ENCODE measurements at regions not wholly inside any gene's neighbourhood (a gene's known extent, or its start where the extent isn't known, plus 50 kb on each side); places are given as distances from the start of the nearest gene placed in this dataset.

DNA sequence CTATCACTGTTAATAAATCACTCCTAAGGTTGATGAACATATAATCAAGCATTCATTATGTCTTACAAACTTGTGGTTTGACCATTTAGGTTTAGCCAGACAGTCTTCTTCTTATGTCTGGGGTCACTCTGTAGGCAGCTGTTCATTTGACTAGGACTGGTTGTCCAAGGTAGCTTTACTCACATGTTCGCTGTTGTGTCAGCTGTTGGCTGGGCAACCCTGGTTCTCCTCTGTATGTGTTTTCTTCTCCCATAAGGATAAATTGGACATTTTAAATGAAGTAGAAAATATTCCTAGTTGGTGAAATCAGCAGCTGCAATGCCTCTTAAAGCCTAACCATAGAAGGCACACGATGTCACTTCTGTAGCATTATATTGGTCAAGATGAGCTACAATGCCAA lies 635.1 kb downstream of the EPHA3 start:
- TF ChIP-seq, protein P1, sequence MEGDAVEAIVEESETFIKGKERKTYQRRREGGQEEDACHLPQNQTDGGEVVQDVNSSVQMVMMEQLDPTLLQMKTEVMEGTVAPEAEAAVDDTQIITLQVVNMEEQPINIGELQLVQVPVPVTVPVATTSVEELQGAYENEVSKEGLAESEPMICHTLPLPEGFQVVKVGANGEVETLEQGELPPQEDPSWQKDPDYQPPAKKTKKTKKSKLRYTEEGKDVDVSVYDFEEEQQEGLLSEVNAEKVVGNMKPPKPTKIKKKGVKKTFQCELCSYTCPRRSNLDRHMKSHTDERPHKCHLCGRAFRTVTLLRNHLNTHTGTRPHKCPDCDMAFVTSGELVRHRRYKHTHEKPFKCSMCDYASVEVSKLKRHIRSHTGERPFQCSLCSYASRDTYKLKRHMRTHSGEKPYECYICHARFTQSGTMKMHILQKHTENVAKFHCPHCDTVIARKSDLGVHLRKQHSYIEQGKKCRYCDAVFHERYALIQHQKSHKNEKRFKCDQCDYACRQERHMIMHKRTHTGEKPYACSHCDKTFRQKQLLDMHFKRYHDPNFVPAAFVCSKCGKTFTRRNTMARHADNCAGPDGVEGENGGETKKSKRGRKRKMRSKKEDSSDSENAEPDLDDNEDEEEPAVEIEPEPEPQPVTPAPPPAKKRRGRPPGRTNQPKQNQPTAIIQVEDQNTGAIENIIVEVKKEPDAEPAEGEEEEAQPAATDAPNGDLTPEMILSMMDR (IDR thresholded peaks at IDR 0.05), result no peak
- TF ChIP-seq EZH2 (IDR thresholded peaks at IDR 0.05; ENCODE audit: borderline replicate concordance, insufficient read depth, low read depth, low read length, poor library complexity, severe bottlenecking), result no peak
